Lower lobe of right lung (tissue), 2 donors: ENCODE measurements at regions not wholly inside any gene's neighbourhood (a gene's known extent, or its start where the extent isn't known, plus 50 kb on each side); places are given as distances from the start of the nearest gene placed in this dataset.

Experiments used
- ATAC-seq, 2 donors: fragments of 200-7000 bp; cut with Tn5 transposase; one replicate each; pipeline ENCODE4 v1.9.1; 2020 to 2022; ENCODE audit warnings: mild to moderate bottlenecking in 2 of 2, moderate library complexity in 2 of 2
- DNase-seq: peaks from one replicate; pipeline ENCODE4 v3.0.0-alpha.2; 2020
- H3K27ac ChIP-seq: fragments of 200-600 bp; one replicate; pipeline ENCODE4 v1.8.0; 2022
- H3K27me3 ChIP-seq: fragments of 200-600 bp; one replicate; pipeline ENCODE4 v1.8.0; 2022; ENCODE audit warnings: low read depth
- H3K36me3 ChIP-seq: fragments of 200-600 bp; one replicate; pipeline ENCODE4 v1.8.0; 2022; ENCODE audit warnings: mild to moderate bottlenecking
- H3K4me1 ChIP-seq: fragments of 200-600 bp; one replicate; pipeline ENCODE4 v1.8.0; 2022
- H3K4me3 ChIP-seq: fragments of 200-600 bp; one replicate; pipeline ENCODE4 v1.8.0; 2022; ENCODE audit warnings: mild to moderate bottlenecking
- H3K9me3 ChIP-seq: fragments of 200-600 bp; one replicate; pipeline ENCODE4 v1.8.0; 2022
- CTCF ChIP-seq: fragments of 200-600 bp; IDR thresholded peaks from one replicate; pipeline ENCODE4 v1.8.0; 2022; ENCODE audit warnings: antibody characterized with exemption, mild to moderate bottlenecking
- intact Hi-C: fragments of 100-400 bp; cut with DNase I; formaldehyde crosslinking; loops from one replicate; pipeline ENCODE4 v1.11.0; 2022
- donor health status: DM: no; HTN: yes; CAD: no; lungs with severe emphysema.

- intact Hi-C loops: no loop called here
- Histone ChIP-seq H3K4me3 (no peak overlapping the region), H3K27ac (no peak overlapping the region), H3K9me3 (no peaks in the 10 kb centered on the region), H3K36me3 (no peaks in the 10 kb centered on the region), H3K4me1 (peaks cover 33% of the 10 kb centered on the region), H3K27me3 (no peaks in the 10 kb centered on the region)
- no peak for ATAC-seq
- no peak for TF ChIP-seq CTCF
- no peak for DNase-seq
Observed at GRCh38 chr6:169907419-169908115, 156.1 kb downstream of the ERMARD start.

- Histone ChIP-seq H3K9me3 (no peaks in the 10 kb centered on the region), H3K27ac (no peak overlapping the region), H3K4me1 (peaks cover 33% of the 10 kb centered on the region), H3K4me3 (no peak overlapping the region), H3K36me3 (no peaks in the 10 kb centered on the region), H3K27me3 (no peaks in the 10 kb centered on the region)
- ATAC-seq (peak; percentile 4 to 26), DNase-seq (no peak)
- TF ChIP-seq CTCF: no peak
- intact Hi-C loops: no loop called here
Observed at GRCh38 chr6:169906688-169907418, 155.4 kb downstream of the ERMARD start.

- no peaks in the 10 kb centered on the region for H3K36me3 ChIP-seq
- intact Hi-C loops: no loop called here
- TF ChIP-seq CTCF: no peak
- H3K4me1 ChIP-seq: peaks cover 33% of the 10 kb centered on the region
- H3K27me3 ChIP-seq: no peaks in the 10 kb centered on the region
- H3K27ac ChIP-seq: peak overlapping the region; percentile 11
- H3K9me3 ChIP-seq: no peaks in the 10 kb centered on the region
- H3K4me3 ChIP-seq: no peak overlapping the region
- DNase-seq: no peak
- peak in 1 of 2 donors; percentile 20 for ATAC-seq
Observed at GRCh38 chr6:169906004-169906687, 154.7 kb downstream of the ERMARD start.

GRCh38 chr6:169905041-169905807, 153.8 kb downstream of the ERMARD start:
- H3K9me3 ChIP-seq: no peaks in the 10 kb centered on the region
- H3K4me1 ChIP-seq: peaks cover 33% of the 10 kb centered on the region
- ATAC-seq (peak; percentile 27 to 39), DNase-seq (no peak)
- no peaks in the 10 kb centered on the region for H3K36me3 ChIP-seq
- H3K4me3 ChIP-seq: no peak overlapping the region
- H3K27ac ChIP-seq: peak overlapping the region; percentile 11
- intact Hi-C loops: no loop called here
- H3K27me3 ChIP-seq: no peaks in the 10 kb centered on the region
- no peak for TF ChIP-seq CTCF
